Neural progenitor cell (in vitro differentiated cells): ENCODE measurements at regions not wholly inside any gene's neighbourhood (a gene's known extent, or its start where the extent isn't known, plus 50 kb on each side); places are given as distances from the start of the nearest gene placed in this dataset.

Source experiments
- CTCF ChIP-seq: fragments of 200-600 bp; sonication (generic); IDR thresholded peaks from 2 replicates; pipeline ENCODE4 v1.5.1; 2017; ENCODE audit warnings: antibody characterized with exemption, mild to moderate bottlenecking
- EZH2 ChIP-seq: fragments of 200-600 bp; sonication (generic); IDR thresholded peaks from 2 replicates; pipeline ENCODE4 v1.6.1; 2017; ENCODE audit warnings: antibody characterized with exemption, mild to moderate bottlenecking, moderate library complexity
- EZH2phosphoT487 ChIP-seq: fragments of 200-600 bp; sonication (generic); IDR thresholded peaks from 2 replicates; pipeline ENCODE4 v1.6.1; 2017; ENCODE audit warnings: antibody characterized with exemption

- TF ChIP-seq CTCF: no peak
- no peak for TF ChIP-seq EZH2
- no peak for TF ChIP-seq EZH2phosphoT487
Measured at GRCh38 chr5:124658867-124659557, 87.4 kb downstream of the ZNF608 start.
